HEK293 (cell line): ENCODE measurements at regions not wholly inside any gene's neighbourhood (a gene's known extent, or its start where the extent isn't known, plus 50 kb on each side); places are given as distances from the start of the nearest gene placed in this dataset.

Experiments
- CTCF ChIA-PET: fragments of 350-600 bp; formaldehyde crosslinking; extraction: SDS; loops from one replicate; lab custom pipeline; 2021; ENCODE audit warnings: antibody characterized with exemption; lab: Yijun Ruan, JAX
- POLR2A ChIA-PET: fragments of 300-600 bp; formaldehyde crosslinking; extraction: SDS; loops from one replicate; lab custom pipeline; 2020; ENCODE audit warnings: antibody characterized with exemption, inconsistent platforms; lab: Yijun Ruan, JAX
- H3K27ac ChIP-seq: fragments of 200-500 bp; sonication (Bioruptor generic); 2 replicates; pipeline ENCODE4 v1.5.1; 2014; ENCODE audit warnings: low read depth, low read length, control low read depth, inconsistent platforms; ENCODE audit errors: extremely low read depth
- H3K36me3 ChIP-seq, 2 experiments: fragments of 200-500 bp in 1 of 2; sonication (Bioruptor generic) in 1 of 2; 1 replicate in 1 of 2; 2 replicates in 1 of 2; pipeline ENCODE4 v1.5.1; 2014 to 2017; ENCODE audit warnings: inconsistent platforms in 2 of 2, low read length in 2 of 2; ENCODE audit not compliant: control insufficient read depth in 2 of 2, insufficient read depth in 1 of 2
- H3K4me1 ChIP-seq: fragments of 200-500 bp; sonication (Bioruptor generic); 2 replicates; pipeline ENCODE4 v1.5.1; 2014; ENCODE audit warnings: mild to moderate bottlenecking, low read length, inconsistent platforms; ENCODE audit not compliant: control insufficient read depth, insufficient read depth
- H3K4me3 ChIP-seq: 2 replicates; pipeline ENCODE4 v1.5.1; 2011; ENCODE audit warnings: low read depth, mild to moderate bottlenecking, control low read depth, low read length, moderate library complexity
- H3K9me3 ChIP-seq: fragments of 200-500 bp; sonication (Bioruptor generic); 2 replicates; pipeline ENCODE4 v1.5.1; 2014; ENCODE audit warnings: low read depth, low read length, inconsistent platforms; ENCODE audit not compliant: control insufficient read depth, insufficient read depth
- GFI1B ChIP-seq: fragments of 450-650 bp; formaldehyde crosslinking; IDR thresholded peaks from 2 replicates; pipeline ENCODE4 v1.5.1; 2016; ENCODE audit warnings: missing biosample characterization, missing genetic modification characterization
- GLIS1 ChIP-seq: fragments of 450-650 bp; formaldehyde crosslinking; IDR thresholded peaks from 2 replicates; pipeline ENCODE4 v1.5.1; 2016; ENCODE audit warnings: missing biosample characterization, missing genetic modification characterization
- PRDM6 ChIP-seq: fragments of 450-650 bp; formaldehyde crosslinking; IDR thresholded peaks from 2 replicates; pipeline ENCODE4 v1.5.1; 2017; ENCODE audit warnings: missing biosample characterization, missing genetic modification characterization
- SP7 ChIP-seq: fragments of 450-650 bp; formaldehyde crosslinking; IDR thresholded peaks from 2 replicates; pipeline ENCODE4 v1.5.1; 2016; ENCODE audit warnings: missing biosample characterization, missing genetic modification characterization
- ZBTB17 ChIP-seq: fragments of 450-650 bp; formaldehyde crosslinking; IDR thresholded peaks from 2 replicates; pipeline ENCODE4 v1.5.1; 2016; ENCODE audit warnings: missing biosample characterization, missing genetic modification characterization
- ZFHX2 ChIP-seq: fragments of 450-650 bp; formaldehyde crosslinking; conservative IDR thresholded peaks from 2 replicates; pipeline ENCODE4 v1.5.1; 2016; ENCODE audit warnings: missing biosample characterization, missing genetic modification characterization
- ZFP37 ChIP-seq: fragments of 450-650 bp; formaldehyde crosslinking; IDR thresholded peaks from 2 replicates; pipeline ENCODE4 v1.5.1; 2016; ENCODE audit warnings: missing biosample characterization, missing genetic modification characterization
- ZNF184 ChIP-seq: fragments of 450-650 bp; IDR thresholded peaks from 2 replicates; pipeline ENCODE4 v1.5.1; 2018; ENCODE audit warnings: missing biosample characterization, mild to moderate bottlenecking, missing genetic modification characterization
- ZNF341 ChIP-seq: fragments of 450-650 bp; formaldehyde crosslinking; IDR thresholded peaks from 2 replicates; pipeline ENCODE4; 2016; ENCODE audit warnings: low read depth, missing biosample characterization, missing genetic modification characterization
- ZNF416 ChIP-seq: fragments of 450-650 bp; formaldehyde crosslinking; IDR thresholded peaks from 2 replicates; pipeline ENCODE4 v1.5.1; 2016; ENCODE audit warnings: missing biosample characterization, missing genetic modification characterization
- ZNF433 ChIP-seq: fragments of 450-650 bp; formaldehyde crosslinking; IDR thresholded peaks from 2 replicates; pipeline ENCODE4 v1.5.1; 2016; ENCODE audit warnings: missing biosample characterization, missing genetic modification characterization, low read depth
- ZNF514 ChIP-seq: fragments of 450-650 bp; formaldehyde crosslinking; IDR thresholded peaks from 2 replicates; pipeline ENCODE4 v1.5.1; 2016; ENCODE audit warnings: missing biosample characterization, missing genetic modification characterization
- ZNF555 ChIP-seq: fragments of 450-650 bp; formaldehyde crosslinking; conservative IDR thresholded peaks from 2 replicates; pipeline ENCODE4 v1.5.1; 2017; ENCODE audit warnings: missing biosample characterization, mild to moderate bottlenecking, missing genetic modification characterization, inconsistent platforms
- ZNF624 ChIP-seq: fragments of 450-650 bp; formaldehyde crosslinking; IDR thresholded peaks from 2 replicates; pipeline ENCODE4 v1.5.1; 2017; ENCODE audit warnings: missing biosample characterization, missing genetic modification characterization
- ZNF747 ChIP-seq: fragments of 450-650 bp; formaldehyde crosslinking; IDR thresholded peaks from 2 replicates; pipeline ENCODE4 v1.5.1; 2016; ENCODE audit warnings: missing biosample characterization, missing genetic modification characterization
- ZNF768 ChIP-seq: fragments of 450-650 bp; formaldehyde crosslinking; IDR thresholded peaks from 2 replicates; pipeline ENCODE4 v1.5.1; 2018; ENCODE audit warnings: missing biosample characterization, mild to moderate bottlenecking, missing genetic modification characterization
- ZNF785 ChIP-seq: fragments of 450-650 bp; formaldehyde crosslinking; IDR thresholded peaks from 2 replicates; pipeline ENCODE4 v1.5.1; 2016; ENCODE audit warnings: missing biosample characterization, missing genetic modification characterization
- TF ChIP-seq, protein P1 (sequence below): fragments of 450-650 bp; IDR thresholded peaks from 2 replicates; pipeline ENCODE4 v1.5.1; 2018; ENCODE audit warnings: missing biosample characterization, mild to moderate bottlenecking, missing genetic modification characterization
- TF ChIP-seq, protein P2 (sequence below): fragments of 450-650 bp; formaldehyde crosslinking; IDR thresholded peaks from 2 replicates; pipeline ENCODE4 v1.5.1; 2017; ENCODE audit warnings: missing biosample characterization, missing genetic modification characterization

GRCh38 chr17:63041251-63041650 is 75.2 kb downstream of the TANC2 start:
- no peaks in the 10 kb centered on the region for H3K9me3 ChIP-seq
- CTCF ChIA-PET, result interaction anchor here (0.8 to 1.3 kb wide), 4 partner anchors 11 to 202 kb away, joined by 3 to 5 read pairs (median 4); no protein-coding TSS in a partner anchor
- H3K27ac ChIP-seq, result no peak overlapping the region
- no peak overlapping the region for H3K4me3 ChIP-seq
- POLR2A ChIA-PET, result no interaction called here
- TF ChIP-seq ZNF416 (no peak), ZFP37 (tag by site-specific recombination) (no peak), GLIS1 (tag by site-specific recombination) (0 out of 2 replicates have a peak, but pooled peaks have one; percentile 13), ZNF624 (tag by site-specific recombination) (no peak), ZBTB17 (tag by site-specific recombination) (0 out of 2 replicates have a peak, but pooled peaks have one; percentile 11), ZNF514 (tag by site-specific recombination) (no peak), ZFHX2 (tag by site-specific recombination) (no peak)
- H3K4me1 ChIP-seq, result peaks cover 42% of the 10 kb centered on the region
- no peaks in the 10 kb centered on the region for H3K36me3 ChIP-seq

GRCh38 chr17:63041722-63042121 is 75.7 kb downstream of the TANC2 start:
- H3K27ac ChIP-seq, result no peak overlapping the region
- no peak overlapping the region for H3K4me3 ChIP-seq
- no peaks in the 10 kb centered on the region for H3K36me3 ChIP-seq
- CTCF ChIA-PET, result interaction anchor here (1.0 to 1.3 kb wide), 2 partner anchors 12 to 71 kb away, joined by 4 to 5 read pairs; no protein-coding TSS in a partner anchor
- POLR2A ChIA-PET, result no interaction called here
- peaks cover 38% of the 10 kb centered on the region for H3K4me1 ChIP-seq
- no peaks in the 10 kb centered on the region for H3K9me3 ChIP-seq
- TF ChIP-seq, protein P1, sequence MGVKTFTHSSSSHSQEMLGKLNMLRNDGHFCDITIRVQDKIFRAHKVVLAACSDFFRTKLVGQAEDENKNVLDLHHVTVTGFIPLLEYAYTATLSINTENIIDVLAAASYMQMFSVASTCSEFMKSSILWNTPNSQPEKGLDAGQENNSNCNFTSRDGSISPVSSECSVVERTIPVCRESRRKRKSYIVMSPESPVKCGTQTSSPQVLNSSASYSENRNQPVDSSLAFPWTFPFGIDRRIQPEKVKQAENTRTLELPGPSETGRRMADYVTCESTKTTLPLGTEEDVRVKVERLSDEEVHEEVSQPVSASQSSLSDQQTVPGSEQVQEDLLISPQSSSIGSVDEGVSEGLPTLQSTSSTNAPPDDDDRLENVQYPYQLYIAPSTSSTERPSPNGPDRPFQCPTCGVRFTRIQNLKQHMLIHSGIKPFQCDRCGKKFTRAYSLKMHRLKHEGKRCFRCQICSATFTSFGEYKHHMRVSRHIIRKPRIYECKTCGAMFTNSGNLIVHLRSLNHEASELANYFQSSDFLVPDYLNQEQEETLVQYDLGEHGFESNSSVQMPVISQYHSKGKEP (tag by site-specific recombination), result 0 out of 2 replicates have a peak, but pooled peaks have one; percentile 60
- TF ChIP-seq ZNF555 (tag by site-specific recombination) (no peak), PRDM6 (tag by site-specific recombination) (peak; percentile 59), ZNF768 (tag by site-specific recombination) (no peak), SP7 (tag by site-specific recombination) (no peak), ZFHX2 (tag by site-specific recombination) (no peak), GFI1B (tag by site-specific recombination) (no peak), ZNF785 (no peak), ZNF433 (tag by site-specific recombination) (no peak), ZNF184 (no peak)
- TF ChIP-seq, protein P2, sequence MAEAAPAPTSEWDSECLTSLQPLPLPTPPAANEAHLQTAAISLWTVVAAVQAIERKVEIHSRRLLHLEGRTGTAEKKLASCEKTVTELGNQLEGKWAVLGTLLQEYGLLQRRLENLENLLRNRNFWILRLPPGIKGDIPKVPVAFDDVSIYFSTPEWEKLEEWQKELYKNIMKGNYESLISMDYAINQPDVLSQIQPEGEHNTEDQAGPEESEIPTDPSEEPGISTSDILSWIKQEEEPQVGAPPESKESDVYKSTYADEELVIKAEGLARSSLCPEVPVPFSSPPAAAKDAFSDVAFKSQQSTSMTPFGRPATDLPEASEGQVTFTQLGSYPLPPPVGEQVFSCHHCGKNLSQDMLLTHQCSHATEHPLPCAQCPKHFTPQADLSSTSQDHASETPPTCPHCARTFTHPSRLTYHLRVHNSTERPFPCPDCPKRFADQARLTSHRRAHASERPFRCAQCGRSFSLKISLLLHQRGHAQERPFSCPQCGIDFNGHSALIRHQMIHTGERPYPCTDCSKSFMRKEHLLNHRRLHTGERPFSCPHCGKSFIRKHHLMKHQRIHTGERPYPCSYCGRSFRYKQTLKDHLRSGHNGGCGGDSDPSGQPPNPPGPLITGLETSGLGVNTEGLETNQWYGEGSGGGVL (tag by site-specific recombination), result no peak

GRCh38 chr17:63042256-63042812 is 76.3 kb downstream of the TANC2 start:
- no peaks in the 10 kb centered on the region for H3K9me3 ChIP-seq
- H3K36me3 ChIP-seq, result no peaks in the 10 kb centered on the region
- H3K27ac ChIP-seq, result no peak overlapping the region
- ChIA-PET CTCF (interaction anchor here (0.6 to 0.7 kb wide), 2 partner anchors 55 to 63 kb away, joined by 3 read pairs; no protein-coding TSS in a partner anchor), POLR2A (no interaction called here)
- TF ChIP-seq ZNF341 (tag by site-specific recombination) (no peak), PRDM6 (tag by site-specific recombination) (peak; percentile 74), ZNF747 (tag by site-specific recombination) (no peak)
- TF ChIP-seq, protein P1 (tag by site-specific recombination), result 0 out of 2 replicates have a peak, but pooled peaks have one; percentile 31
- H3K4me3 ChIP-seq, result no peak overlapping the region
- H3K4me1 ChIP-seq, result peaks cover 37% of the 10 kb centered on the region
